HEK293T (cell line): ENCODE measurements at regions not wholly inside any gene's neighbourhood (a gene's known extent, or its start where the extent isn't known, plus 50 kb on each side); places are given as distances from the start of the nearest gene placed in this dataset.

Experiments used
- CTCF ChIA-PET: fragments of 350-600 bp; formaldehyde crosslinking; extraction: SDS; loops from one replicate; lab custom pipeline; 2021; ENCODE audit warnings: antibody characterized with exemption, inconsistent platforms; lab: Yijun Ruan, JAX
- POLR2A ChIA-PET: fragments of 350-600 bp; formaldehyde crosslinking; extraction: SDS; loops from one replicate; lab custom pipeline; 2020; ENCODE audit warnings: antibody characterized with exemption, inconsistent platforms; lab: Yijun Ruan, JAX
- DNase-seq: peaks from one replicate; pipeline ENCODE4 v3.0.0; 2012; ENCODE audit warnings: mixed read lengths; ENCODE audit errors: extremely low spot score
- ARNT ChIP-seq: fragments of 450-650 bp; IDR thresholded peaks from 2 replicates; pipeline ENCODE4 v1.6.1; 2017; ENCODE audit warnings: mild to moderate bottlenecking
- BHLHE40 ChIP-seq: fragments of 450-650 bp; IDR thresholded peaks from 2 replicates; pipeline ENCODE4 v1.6.1; 2016; ENCODE audit warnings: mild to moderate bottlenecking, moderate library complexity, borderline replicate concordance
- CTBP1 ChIP-seq: fragments of 450-650 bp; IDR thresholded peaks from 2 replicates; pipeline ENCODE4 v1.6.1; 2016; ENCODE audit warnings: borderline replicate concordance
- ELF4 ChIP-seq: fragments of 450-650 bp; IDR thresholded peaks from 2 replicates; pipeline ENCODE4 v1.6.1; 2017; ENCODE audit warnings: antibody characterized with exemption
- FOXA1 ChIP-seq: fragments of 450-650 bp; IDR thresholded peaks from 2 replicates; pipeline ENCODE4 v1.6.1; 2016; ENCODE audit warnings: mild to moderate bottlenecking
- FOXK2 ChIP-seq: fragments of 450-650 bp; IDR thresholded peaks from 2 replicates; pipeline ENCODE4 v1.6.1; 2016; ENCODE audit warnings: mild to moderate bottlenecking
- FOXM1 ChIP-seq: fragments of 450-650 bp; IDR thresholded peaks from 2 replicates; pipeline ENCODE4 v1.6.1; 2017; ENCODE audit warnings: mild to moderate bottlenecking, borderline replicate concordance
- HDGF ChIP-seq: fragments of 450-650 bp; IDR thresholded peaks from 2 replicates; pipeline ENCODE4 v1.6.1; 2017; ENCODE audit warnings: antibody characterized with exemption, borderline replicate concordance
- L3MBTL2 ChIP-seq: fragments of 450-650 bp; conservative IDR thresholded peaks from 2 replicates; pipeline ENCODE4 v1.6.1; 2016; ENCODE audit warnings: mild to moderate bottlenecking
- LEF1 ChIP-seq: fragments of 450-650 bp; IDR thresholded peaks from 2 replicates; pipeline ENCODE4 v1.6.1; 2017; ENCODE audit warnings: mild to moderate bottlenecking, borderline replicate concordance
- NFRKB ChIP-seq: fragments of 450-650 bp; IDR thresholded peaks from 2 replicates; pipeline ENCODE4 v1.6.1; 2016; ENCODE audit warnings: mild to moderate bottlenecking, moderate library complexity
- SP1 ChIP-seq: fragments of 450-650 bp; IDR thresholded peaks from 2 replicates; pipeline ENCODE4 v1.6.1; 2017
- SUZ12 ChIP-seq: fragments of 450-650 bp; IDR thresholded peaks from 2 replicates; pipeline ENCODE4 v1.6.1; 2016; ENCODE audit warnings: mild to moderate bottlenecking
- TARDBP ChIP-seq: fragments of 450-650 bp; IDR thresholded peaks from 2 replicates; pipeline ENCODE4 v1.6.1; 2016
- ZNF384 ChIP-seq: fragments of 450-650 bp; IDR thresholded peaks from 2 replicates; pipeline ENCODE4 v1.6.1; 2016
- TF ChIP-seq, protein P1 (sequence below): fragments of 450-650 bp; IDR thresholded peaks from 2 replicates; pipeline ENCODE4 v1.6.1; 2016

DNA sequence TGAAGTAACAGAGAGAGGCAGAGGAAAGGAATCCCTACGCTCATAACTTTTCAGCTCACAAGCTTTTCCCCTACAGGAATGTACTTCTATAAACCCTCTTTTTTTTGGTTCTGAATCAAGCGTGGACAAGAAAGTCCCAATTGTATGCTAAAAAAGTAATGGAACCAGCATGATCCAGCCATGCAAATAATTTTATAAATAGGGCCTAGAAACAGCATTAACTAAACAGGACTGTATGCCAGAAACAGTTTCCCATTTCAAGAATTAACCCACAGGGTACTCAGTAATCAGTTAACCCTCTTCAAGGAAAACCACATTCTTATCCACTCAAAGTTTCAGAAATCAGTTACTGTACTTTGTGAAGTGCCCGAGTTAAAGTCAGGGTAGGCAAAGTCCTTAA lies 87.0 kb upstream of the HMGCLL1 start:
- POLR2A ChIA-PET = no interaction called here
- no peak for DNase-seq
- no peak for TF ChIP-seq TARDBP
- TF ChIP-seq FOXA1 = no peak
- CTCF ChIA-PET = interaction anchor here (0.6 kb wide), 1 partner anchor 31 kb away, joined by 4 read pairs; no protein-coding TSS in a partner anchor

DNA sequence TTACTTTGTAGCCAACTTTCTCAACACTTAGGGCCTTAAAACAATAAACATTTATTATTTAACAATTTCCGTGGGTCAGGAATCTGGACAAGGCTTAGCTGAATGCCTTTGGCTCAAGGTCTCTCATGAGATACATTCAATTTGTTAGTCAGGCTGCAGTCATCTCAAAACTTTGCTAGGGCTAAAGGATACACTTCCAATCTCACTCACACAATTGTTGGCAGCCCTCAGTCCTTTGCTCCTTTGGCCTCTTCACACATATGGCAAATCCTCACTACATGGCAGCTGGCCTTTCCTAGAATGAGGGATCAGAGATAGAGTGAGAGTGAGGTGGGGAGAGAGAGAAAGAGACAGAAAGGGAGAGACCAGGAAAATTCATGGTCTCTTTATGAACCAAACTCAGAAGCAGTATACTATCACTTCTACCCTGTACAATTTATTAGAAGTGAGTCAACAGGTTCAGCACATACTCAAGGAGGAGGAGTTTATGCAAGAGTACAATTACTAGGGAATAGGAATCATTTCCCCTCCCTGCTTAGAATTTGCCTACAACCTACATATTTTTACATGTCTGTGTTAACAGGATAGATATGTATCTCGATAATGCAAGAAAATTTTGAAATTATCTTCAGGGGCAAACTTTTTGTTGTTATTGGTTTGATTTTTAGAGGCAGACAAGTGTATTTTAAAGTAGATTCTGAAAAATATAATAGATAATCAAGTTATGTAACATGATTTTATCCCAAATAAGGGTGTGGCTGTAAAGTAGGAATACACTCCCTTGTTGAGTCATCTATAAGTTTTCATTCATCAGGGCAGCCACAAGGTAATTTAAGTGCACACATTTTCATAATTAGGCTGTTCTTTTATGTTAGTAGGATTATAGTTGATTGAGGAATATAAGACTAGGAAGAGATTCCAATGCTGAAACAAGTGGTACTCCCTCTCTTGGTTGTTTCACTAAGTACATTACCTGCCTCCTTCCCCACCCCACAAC lies 85.9 kb upstream of the HMGCLL1 start:
- TF ChIP-seq ELF4 (no peak), TARDBP (no peak), FOXM1 (no peak), NFRKB (no peak), FOXA1 (no peak), CTBP1 (no peak), SUZ12 (no peak), ARNT (no peak), SP1 (no peak), ZNF384 (no peak), FOXK2 (no peak), LEF1 (no peak), HDGF (no peak), L3MBTL2 (no peak), BHLHE40 (no peak)
- TF ChIP-seq, protein P1, sequence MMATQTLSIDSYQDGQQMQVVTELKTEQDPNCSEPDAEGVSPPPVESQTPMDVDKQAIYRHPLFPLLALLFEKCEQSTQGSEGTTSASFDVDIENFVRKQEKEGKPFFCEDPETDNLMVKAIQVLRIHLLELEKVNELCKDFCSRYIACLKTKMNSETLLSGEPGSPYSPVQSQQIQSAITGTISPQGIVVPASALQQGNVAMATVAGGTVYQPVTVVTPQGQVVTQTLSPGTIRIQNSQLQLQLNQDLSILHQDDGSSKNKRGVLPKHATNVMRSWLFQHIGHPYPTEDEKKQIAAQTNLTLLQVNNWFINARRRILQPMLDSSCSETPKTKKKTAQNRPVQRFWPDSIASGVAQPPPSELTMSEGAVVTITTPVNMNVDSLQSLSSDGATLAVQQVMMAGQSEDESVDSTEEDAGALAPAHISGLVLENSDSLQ = no peak
- DNase-seq = no peak
- ChIA-PET POLR2A (no interaction called here), CTCF (no interaction called here)

DNA sequence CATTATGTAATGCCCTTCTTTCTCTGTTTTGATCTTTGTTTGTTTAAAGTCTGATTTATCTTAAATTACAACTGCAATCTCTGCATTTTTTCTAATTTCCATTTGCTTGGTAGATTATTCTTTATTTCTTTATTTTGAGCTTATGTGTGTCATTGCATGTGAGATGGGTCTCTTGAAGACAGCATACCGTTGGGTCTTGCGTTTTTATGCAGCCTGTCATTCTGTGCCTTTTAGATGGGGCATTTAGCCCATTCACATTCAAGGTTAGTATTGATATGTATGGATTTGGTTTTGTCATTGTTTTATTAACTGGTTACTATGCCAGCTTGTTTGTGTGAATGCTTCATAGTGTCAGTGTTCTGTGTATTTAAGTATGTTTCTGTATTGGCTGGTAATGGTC lies 84.9 kb upstream of the HMGCLL1 start:
- DNase-seq = no peak
- TF ChIP-seq ZNF384 (no peak), FOXM1 (no peak), FOXA1 (no peak), TARDBP (no peak), BHLHE40 (no peak), SP1 (no peak), NFRKB (no peak), FOXK2 (no peak), LEF1 (no peak), ARNT (no peak), L3MBTL2 (no peak), ELF4 (no peak), CTBP1 (no peak), HDGF (no peak), SUZ12 (no peak)
- TF ChIP-seq, protein P1 = no peak
- ChIA-PET POLR2A (no interaction called here), CTCF (no interaction called here)

DNA sequence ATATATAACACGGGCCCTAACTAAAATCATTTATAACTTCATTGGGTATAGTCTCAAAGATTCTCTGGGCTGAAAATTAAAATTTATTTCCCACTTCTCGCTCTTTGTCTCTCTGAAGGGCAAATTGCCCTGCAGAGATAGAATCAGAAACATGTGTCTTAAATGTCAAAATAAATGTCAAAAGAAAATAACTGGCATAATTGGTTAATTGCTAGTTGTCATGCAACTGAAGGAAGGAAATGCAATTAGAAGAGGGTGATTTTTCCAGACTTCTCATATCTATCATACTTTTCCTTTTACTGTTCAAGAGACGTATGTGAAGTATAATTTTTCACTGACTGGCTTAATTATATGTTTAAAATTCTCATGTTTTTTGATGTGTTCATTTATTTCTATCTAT lies 80.3 kb upstream of the HMGCLL1 start:
- peak; percentile 64; the same call in 1 of the 2 replicates for TF ChIP-seq ARNT
- TF ChIP-seq, protein P1 = no peak
- DNase-seq = no peak
- ChIA-PET POLR2A (no interaction called here), CTCF (no interaction called here)

DNA sequence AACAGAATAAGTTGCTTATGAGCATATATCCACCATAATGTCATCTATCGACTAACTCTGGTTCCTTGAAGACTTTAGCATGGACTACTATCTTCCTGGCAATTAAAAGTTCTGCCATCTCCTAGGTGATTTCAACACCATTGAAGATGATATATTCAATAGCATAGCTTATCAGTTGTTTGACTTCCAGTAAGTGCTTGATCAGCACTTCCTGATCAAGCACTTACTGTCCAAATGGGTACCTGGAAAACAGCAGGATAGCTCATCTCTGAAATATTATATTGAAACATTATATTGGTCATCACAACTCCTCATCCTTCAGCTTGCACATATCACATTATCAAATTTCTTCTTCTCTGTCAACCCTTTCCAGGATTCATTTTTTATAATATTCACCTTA lies 75.5 kb upstream of the HMGCLL1 start:
- ChIA-PET POLR2A (no interaction called here), CTCF (no interaction called here)
- DNase-seq = no peak
- TF ChIP-seq BHLHE40 (no peak), HDGF (no peak), SP1 (no peak), NFRKB (no peak), FOXA1 (no peak), SUZ12 (no peak), TARDBP (no peak), ARNT (no peak), ZNF384 (no peak), FOXM1 (no peak), L3MBTL2 (no peak), FOXK2 (no peak), LEF1 (no peak)
- TF ChIP-seq, protein P1 = no peak

DNA sequence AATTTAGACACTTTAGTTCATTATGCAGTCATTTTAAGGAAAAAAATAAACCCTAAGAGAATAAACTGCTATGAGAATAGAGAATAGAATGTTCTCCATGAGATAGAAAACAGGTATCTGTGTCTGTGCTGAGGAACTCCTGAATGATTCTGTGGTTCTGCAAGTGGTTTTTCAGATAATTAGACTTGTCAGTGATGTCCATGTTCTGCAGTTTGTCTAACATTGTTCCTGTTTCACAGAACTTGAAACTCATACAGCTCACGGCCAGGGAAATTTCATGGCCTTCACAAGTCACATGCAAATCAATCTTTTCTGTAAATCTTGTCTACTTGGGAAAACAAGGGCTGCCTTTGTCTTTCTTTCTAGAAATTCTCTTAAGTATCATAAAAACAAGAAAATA lies 73.4 kb upstream of the HMGCLL1 start:
- ChIA-PET CTCF (no interaction called here), POLR2A (no interaction called here)
- TF ChIP-seq BHLHE40 = no peak
- no peak for TF ChIP-seq SP1
- TF ChIP-seq SUZ12 = no peak
- no peak for TF ChIP-seq CTBP1
- TF ChIP-seq ARNT = no peak
- no peak for TF ChIP-seq ZNF384
- TF ChIP-seq L3MBTL2 = no peak
- TF ChIP-seq TARDBP = no peak
- TF ChIP-seq LEF1 = no peak
- no peak for DNase-seq
